HG02870 (cell line): ENCODE measurements at regions not wholly inside any gene's neighbourhood (a gene's known extent, or its start where the extent isn't known, plus 50 kb on each side); places are given as distances from the start of the nearest gene placed in this dataset.

Experiments used
- ATAC-seq: cut with Tn5 transposase; IDR thresholded peaks from one replicate; pipeline ENCODE4 v1.9.1; 2021; ENCODE audit warnings: mild to moderate bottlenecking, moderate library complexity; ENCODE audit not compliant: unreplicated experiment

- ATAC-seq, result no peak
Observed at GRCh38 chr1:229950908-229951307, 116.1 kb upstream of the GALNT2 start.

GRCh38 chr1:229951856-229952534 lies 115.0 kb upstream of the GALNT2 start:
- no peak for ATAC-seq

- ATAC-seq, result no peak
Observed at GRCh38 chr1:229952670-229953520, 114.1 kb upstream of the GALNT2 start.

GRCh38 chr1:229953736-229954326 lies 113.2 kb upstream of the GALNT2 start:
- ATAC-seq, result no peak

- no peak for ATAC-seq
Observed at GRCh38 chr1:229964281-229964680, 102.8 kb upstream of the GALNT2 start.

- no peak for ATAC-seq
Observed at GRCh38 chr1:229970714-229971113, 96.3 kb upstream of the GALNT2 start.

- no peak for ATAC-seq
Observed at GRCh38 chr1:229971141-229971540, 95.9 kb upstream of the GALNT2 start.

- ATAC-seq, result no peak
Observed at GRCh38 chr1:229972600-229973296, 94.3 kb upstream of the GALNT2 start.

GRCh38 chr1:229973297-229973612 lies 93.8 kb upstream of the GALNT2 start:
- ATAC-seq, result no peak

GRCh38 chr1:229975047-229975446 lies 92.0 kb upstream of the GALNT2 start:
- ATAC-seq, result no peak

GRCh38 chr1:229980009-229980408 lies 87.0 kb upstream of the GALNT2 start:
- no peak for ATAC-seq

GRCh38 chr1:229981736-229982135 lies 85.3 kb upstream of the GALNT2 start:
- no peak for ATAC-seq

- no peak for ATAC-seq
Observed at GRCh38 chr1:229984310-229984991, 82.6 kb upstream of the GALNT2 start.

GRCh38 chr1:229984992-229985612 lies 81.9 kb upstream of the GALNT2 start:
- ATAC-seq, result no peak

GRCh38 chr1:229985613-229986010 lies 81.4 kb upstream of the GALNT2 start:
- no peak for ATAC-seq

- no peak for ATAC-seq
Observed at GRCh38 chr1:229986737-229987337, 80.2 kb upstream of the GALNT2 start.

GRCh38 chr1:229987953-229988352 lies 79.1 kb upstream of the GALNT2 start:
- ATAC-seq, result no peak

- ATAC-seq, result no peak
Observed at GRCh38 chr1:229988534-229988933, 78.5 kb upstream of the GALNT2 start.

GRCh38 chr1:229989591-229990248 lies 77.3 kb upstream of the GALNT2 start:
- no peak for ATAC-seq

- ATAC-seq, result no peak
Observed at GRCh38 chr1:229990326-229990725, 76.7 kb upstream of the GALNT2 start.
